HCT116 (cell line): ENCODE measurements at regions not wholly inside any gene's neighbourhood (a gene's known extent, or its start where the extent isn't known, plus 50 kb on each side); places are given as distances from the start of the nearest gene placed in this dataset.

Experiments
- ATAC-seq: fragments of 200-7000 bp; cut with Tn5 transposase; 2 replicates; pipeline ENCODE4 v1.9.1; 2020; ENCODE audit warnings: mild to moderate bottlenecking, moderate library complexity
- BruUV-seq: library from RNA; stranded (reverse); fragments of 400-500 nt; replicated peaks from 2 replicates; lab custom pipeline; 2021; lab: Mats Ljungman, UMichigan
- CTCF ChIA-PET: fragments of 300-600 bp; sonication (Branson Sonifier 250); formaldehyde crosslinking; loops from one replicate; lab custom pipeline; 2021; ENCODE audit warnings: antibody characterized with exemption; lab: Charles Lee
- POLR2A ChIA-PET: fragments of 300-600, 350-600 bp; sonication (Branson Sonifier 250); formaldehyde crosslinking; loops from one replicate; lab custom pipeline; 2021; ENCODE audit warnings: antibody characterized with exemption; lab: Charles Lee
- RAD21 ChIA-PET, 2 experiments: fragments of 300-600 bp; sonication (Branson Sonifier 250); formaldehyde crosslinking; loops; one replicate each; lab custom pipeline; 2023; ENCODE audit warnings: low total read pairs in 2 of 2; ENCODE audit not compliant: uncharacterized antibody in 2 of 2, unreplicated experiment in 2 of 2, low non-redundant PET in 1 of 2; lab: Charles Lee
- DNase-seq: peaks from one replicate; pipeline ENCODE4 v3.0.0-alpha.2; 2010; ENCODE audit warnings: low read depth, low spot score
- H2AFZ ChIP-seq: fragments of 200-600 bp; shearing (Covaris generic), sonication (generic); 2 replicates; pipeline ENCODE4 v1.6.1; 2017; ENCODE audit warnings: low read depth, mixed run types, mixed read lengths, antibody characterized with exemption, low read length; ENCODE audit not compliant: poor library complexity, severe bottlenecking
- H3K27ac ChIP-seq: 2 replicates; pipeline ENCODE4 v1.5.1; 2012; ENCODE audit warnings: low read depth, low read length
- H3K27me3 ChIP-seq: fragments of 200-600 bp; sonication (generic); 2 replicates; pipeline ENCODE4 v1.6.1; 2016; ENCODE audit warnings: mixed run types, low read length, mixed read lengths; ENCODE audit not compliant: insufficient read depth
- H3K36me3 ChIP-seq, 2 experiments: fragments of 200-500 bp in 1 of 2; fragments of 200-600 bp in 1 of 2; sonication (Bioruptor generic) in 1 of 2; sonication (generic) in 1 of 2; 2 replicates each; pipeline versions ENCODE4 v1.5.1 to v1.6.1; 2014 to 2016; ENCODE audit warnings: low read length in 2 of 2, inconsistent platforms in 1 of 2, mixed read lengths in 1 of 2, mixed run types in 1 of 2; ENCODE audit not compliant: insufficient read depth in 2 of 2, control insufficient read depth in 1 of 2
- H3K4me1 ChIP-seq, 2 experiments: fragments of 200-600 bp in 1 of 2; sonication (generic) in 1 of 2; 2 replicates each; pipeline versions ENCODE4 v1.5.1 to v1.6.1; 2012 to 2017; ENCODE audit warnings: low read length in 2 of 2, inconsistent platforms in 1 of 2, mild to moderate bottlenecking in 1 of 2, mixed read lengths in 1 of 2, mixed run types in 1 of 2, moderate library complexity in 1 of 2; ENCODE audit not compliant: insufficient read depth in 2 of 2, control insufficient read depth in 1 of 2
- H3K4me2 ChIP-seq: fragments of 200-600 bp; sonication (generic); 2 replicates; pipeline ENCODE4 v1.6.1; 2017; ENCODE audit warnings: mixed run types, low read length, mixed read lengths
- H3K4me3 ChIP-seq, 2 experiments: fragments of 200-600 bp in 1 of 2; sonication (generic) in 1 of 2; replicated peaks in 1 of 2; 2 replicates each; pipeline ENCODE4 v1.5.1; 2011 to 2016; ENCODE audit warnings: low read length in 2 of 2, control low read depth in 1 of 2, low read depth in 1 of 2, mild to moderate bottlenecking in 1 of 2, mixed read lengths in 1 of 2, mixed run types in 1 of 2
- H3K79me2 ChIP-seq: fragments of 200-600 bp; sonication (generic); 2 replicates; pipeline ENCODE4 v1.6.1; 2017; ENCODE audit warnings: mild to moderate bottlenecking, mixed run types, low read length, moderate library complexity, mixed read lengths; ENCODE audit not compliant: insufficient read depth
- H3K9ac ChIP-seq: fragments of 200-600 bp; sonication (generic); 2 replicates; pipeline ENCODE4 v1.6.1; 2016; ENCODE audit warnings: low read length, mixed read lengths
- H3K9me2 ChIP-seq: fragments of 200-600 bp; sonication (generic), shearing (Covaris generic); 2 replicates; pipeline ENCODE4 v1.6.1; 2017; ENCODE audit warnings: mixed run types, mild to moderate bottlenecking, moderate library complexity; ENCODE audit not compliant: insufficient read depth
- H3K9me3 ChIP-seq, 2 experiments: fragments of 200-500 bp in 1 of 2; fragments of 200-600 bp in 1 of 2; sonication (Bioruptor generic) in 1 of 2; sonication (generic) in 1 of 2; 2 replicates each; pipeline ENCODE4 v1.6.1; 2014 to 2017; ENCODE audit warnings: low read length in 2 of 2, mixed read lengths in 2 of 2, inconsistent platforms in 1 of 2, low read depth in 1 of 2, mild to moderate bottlenecking in 1 of 2, mixed run types in 1 of 2, moderate library complexity in 1 of 2; ENCODE audit not compliant: control insufficient read depth in 1 of 2, insufficient read depth in 1 of 2
- H4K20me1 ChIP-seq: fragments of 200-600 bp; sonication (generic), shearing (Covaris generic); 2 replicates; pipeline ENCODE4 v1.6.1; 2017; ENCODE audit warnings: mixed run types, mild to moderate bottlenecking, moderate library complexity; ENCODE audit not compliant: insufficient read depth
- CBX3 ChIP-seq: IDR thresholded peaks from 2 replicates; pipeline ENCODE4 v1.6.1; 2012; ENCODE audit warnings: low read depth
- CEBPB ChIP-seq: IDR thresholded peaks from 2 replicates; pipeline ENCODE4 v1.6.1; 2012; ENCODE audit warnings: low read depth
- CTCF ChIP-seq, 3 experiments: fragments of 200-600 bp in 1 of 3; sonication (generic) in 1 of 3; IDR thresholded peaks in 2 of 3; conservative IDR thresholded peaks in 1 of 3; 2 replicates each; pipeline ENCODE4 v1.5.1; 2012 to 2017; ENCODE audit warnings: low read depth in 2 of 3, low read length in 2 of 3, antibody characterized with exemption in 1 of 3, borderline replicate concordance in 1 of 3, control low read depth in 1 of 3, mild to moderate bottlenecking in 1 of 3, mixed read lengths in 1 of 3, mixed run types in 1 of 3, moderate library complexity in 1 of 3; ENCODE audit not compliant: insufficient read depth in 1 of 3
- FOSL1 ChIP-seq: IDR thresholded peaks from 2 replicates; pipeline ENCODE4 v1.6.1; 2012; ENCODE audit warnings: low read depth
- MAX ChIP-seq: IDR thresholded peaks from 2 replicates; pipeline ENCODE4 v1.6.1; 2012
- YY1 ChIP-seq: IDR thresholded peaks from 2 replicates; pipeline ENCODE4 v1.6.1; 2011; ENCODE audit warnings: low read length, low read depth, moderate library complexity, mild to moderate bottlenecking; ENCODE audit not compliant: insufficient replicate concordance; ENCODE audit errors: extremely low read depth
- intact Hi-C: fragments of 100-400 bp; cut with micrococcal nuclease; formaldehyde crosslinking; loops from 2 replicates; pipeline ENCODE4 v1.10.0; 2022

GRCh38 chr12:131395971-131396573 is 314.8 kb upstream of the SFSWAP start (continued):
- TF ChIP-seq CTCF (IDR thresholded peaks at IDR 0.05 in 2 of 3, conservative IDR thresholded peaks at IDR 0.05 in 1 of 3; ENCODE audit: borderline replicate concordance in 1 of 3, insufficient read depth in 1 of 3, low read depth in 2 of 3, low read length in 2 of 3) (no peak), YY1 (no peak), FOSL1 (no peak), CBX3 (no peak)

- Histone ChIP-seq H4K20me1 (no peaks in the 10 kb centered on the region), H2AFZ (no peak overlapping the region), H3K4me2 (no peak overlapping the region), H3K9me2 (no peaks in the 10 kb centered on the region), H3K4me3 (no peak overlapping the region), H3K36me3 (no peaks in the 10 kb centered on the region), H3K27ac (no peak overlapping the region), H3K9me3 (peaks cover 8 to 9% of the 10 kb centered on the region in 2 experiments; a peak in 2 of 4 replicates), H3K9ac (no peak overlapping the region), H3K27me3 (0 out of 2 replicates have a peak, but pooled peaks cover 4% of the 10 kb centered on the region), H3K79me2 (no peaks in the 10 kb centered on the region), H3K4me1 (peaks cover 7 to 10% of the 10 kb centered on the region in 2 experiments; a peak in 3 of 4 replicates)
- RAD21 ChIA-PET = no interaction called here
- no TSS peak for BruUV-seq
- ATAC-seq = no peak
- intact Hi-C loops = no loop called here
- CTCF ChIA-PET = no interaction called here
- POLR2A ChIA-PET = no interaction called here
- no peak for DNase-seq
- no peak for TF ChIP-seq MAX
- no peak for TF ChIP-seq CEBPB
- TF ChIP-seq CBX3 = 0 out of 2 replicates have a peak, but pooled peaks have one; percentile 37
- TF ChIP-seq CTCF (IDR thresholded peaks at IDR 0.05 in 2 of 3, conservative IDR thresholded peaks at IDR 0.05 in 1 of 3; ENCODE audit: borderline replicate concordance in 1 of 3, insufficient read depth in 1 of 3, low read depth in 2 of 3, low read length in 2 of 3) = no peak
- TF ChIP-seq, all 23 proteins: peak for 1
Measured at GRCh38 chr12:131397493-131398181, 313.3 kb upstream of the SFSWAP start.
